Activated CD8-positive, alpha-beta memory T cell treated with anti-CD3 and anti-CD28 coated beads for 1 hour (primary cell): ENCODE measurements at regions not wholly inside any gene's neighbourhood (a gene's known extent, or its start where the extent isn't known, plus 50 kb on each side); places are given as distances from the start of the nearest gene placed in this dataset.
"Not testable (repeated sequence)": the region's sequence is repeated elsewhere in the genome, so short reads cannot be mapped to it uniquely, and the experiment has no call there.

Source experiments
- DNase-seq, 2 donors: peaks; one replicate each; pipeline ENCODE4 v3.0.0-alpha.2; 2020; ENCODE audit warnings: low read depth in 1 of 2; ENCODE audit errors: extremely low read depth in 1 of 2

GRCh38 chr7:113610572-113610971 lies 308.2 kb downstream of the PPP1R3A start:
- DNase-seq, result no peak

- DNase-seq, result no peak
These were observed 310.0 kb downstream of the PPP1R3A start for GRCh38 chr7:113608782-113609181.

- no peak for DNase-seq
These were observed 312.5 kb downstream of the PPP1R3A start for GRCh38 chr7:113606325-113606724.

GRCh38 chr7:113600428-113600827 lies 318.4 kb downstream of the PPP1R3A start:
- not testable (repeated sequence) for DNase-seq

- DNase-seq, result not testable (repeated sequence)
These were observed 325.4 kb downstream of the PPP1R3A start for GRCh38 chr7:113593455-113593854.

- DNase-seq, result not testable (repeated sequence)
These were observed 325.9 kb downstream of the PPP1R3A start for GRCh38 chr7:113592924-113593323.

- no peak for DNase-seq
These were observed 336.3 kb downstream of the PPP1R3A start for GRCh38 chr7:113582471-113582870.

GRCh38 chr7:113563257-113563656 lies 355.6 kb downstream of the PPP1R3A start:
- DNase-seq, result not testable (repeated sequence)

- DNase-seq, result no peak
These were observed 356.0 kb downstream of the PPP1R3A start for GRCh38 chr7:113562801-113563200.

- no peak for DNase-seq
These were observed 356.6 kb downstream of the PPP1R3A start for GRCh38 chr7:113562242-113562641.

GRCh38 chr7:113561446-113561845 lies 357.4 kb downstream of the PPP1R3A start:
- no peak for DNase-seq

- no peak for DNase-seq
These were observed 367.8 kb downstream of the PPP1R3A start for GRCh38 chr7:113550966-113551365.

- DNase-seq, result no peak
These were observed 370.2 kb downstream of the PPP1R3A start for GRCh38 chr7:113548561-113548960.

- no peak for DNase-seq
These were observed 370.7 kb downstream of the PPP1R3A start for GRCh38 chr7:113548137-113548536.

- no peak for DNase-seq
These were observed 397.3 kb downstream of the PPP1R3A start for GRCh38 chr7:113521468-113521867.

GRCh38 chr7:113519472-113519871 lies 399.3 kb downstream of the PPP1R3A start:
- DNase-seq, result no peak

GRCh38 chr7:113504691-113505090 lies 386.3 kb upstream of the SMIM30 start:
- no peak for DNase-seq

- no peak for DNase-seq
These were observed 385.8 kb upstream of the SMIM30 start for GRCh38 chr7:113504142-113504541.

- DNase-seq, result not testable (repeated sequence)
These were observed 378.2 kb upstream of the SMIM30 start for GRCh38 chr7:113496586-113496985.

- DNase-seq, result not testable (repeated sequence)
These were observed 376.6 kb upstream of the SMIM30 start for GRCh38 chr7:113494797-113495566.

- DNase-seq, result no peak
These were observed 373.0 kb upstream of the SMIM30 start for GRCh38 chr7:113491305-113491704.

- no peak for DNase-seq
These were observed 369.8 kb upstream of the SMIM30 start for GRCh38 chr7:113487925-113488731.
